WTC11 (cell line): ENCODE measurements at regions not wholly inside any gene's neighbourhood (a gene's known extent, or its start where the extent isn't known, plus 50 kb on each side); places are given as distances from the start of the nearest gene placed in this dataset.
"Not testable (repeated sequence)": the region's sequence is repeated elsewhere in the genome, so short reads cannot be mapped to it uniquely, and the experiment has no call there.

Source experiments
- ATAC-seq: fragments of 200-7000 bp; cut with Tn5 transposase; 2 replicates; pipeline ENCODE4 v1.10.0; 2021; ENCODE audit warnings: mild to moderate bottlenecking, moderate library complexity
- CTCF ChIA-PET: fragments of 300-600 bp; sonication (Branson Sonifier 250); formaldehyde crosslinking; loops from one replicate; lab custom pipeline; 2021; ENCODE audit warnings: antibody characterized with exemption; lab: Charles Lee
- POLR2A ChIA-PET: fragments of 350-600 bp; sonication (Branson Sonifier 250); formaldehyde crosslinking; loops from one replicate; lab custom pipeline; 2021; ENCODE audit warnings: antibody characterized with exemption; lab: Charles Lee
- DNase-seq: peaks from one replicate; pipeline ENCODE4 v3.0.0; 2021; ENCODE audit warnings: low spot score
- H3K27ac Mint-ChIP-seq: 2 replicates; pipeline ENCODE4 v1.8.0; 2021; ENCODE audit warnings: mixed read lengths
- H3K27me3 Mint-ChIP-seq: 2 replicates; pipeline ENCODE4 v1.8.0; 2021; ENCODE audit warnings: low read depth, mild to moderate bottlenecking, moderate library complexity, mixed read lengths
- H3K36me3 Mint-ChIP-seq: 2 replicates; pipeline ENCODE4 v1.8.0; 2021; ENCODE audit warnings: mixed read lengths
- H3K4me1 Mint-ChIP-seq: 2 replicates; pipeline ENCODE4 v1.8.0; 2022; ENCODE audit warnings: mixed read lengths
- H3K4me3 Mint-ChIP-seq: 2 replicates; pipeline ENCODE4 v1.8.0; 2021; ENCODE audit warnings: mild to moderate bottlenecking, moderate library complexity, mixed read lengths
- H3K9me3 Mint-ChIP-seq: 2 replicates; pipeline ENCODE4 v1.8.0; 2021; ENCODE audit warnings: mixed read lengths
- CBFB ChIP-seq: sonication (generic); formaldehyde crosslinking; IDR thresholded peaks from 2 replicates; pipeline ENCODE4 v1.8.1; 2022; ENCODE audit warnings: mild to moderate bottlenecking, low read depth, missing genetic modification reagents
- EMX1 ChIP-seq: fragments of 250-450 bp; sonication (Bioruptor Pico); IDR thresholded peaks from 2 replicates; pipeline ENCODE4 v1.8.0; 2021; ENCODE audit warnings: mild to moderate bottlenecking
- GABPB1 ChIP-seq: sonication (generic); formaldehyde crosslinking; IDR thresholded peaks from 2 replicates; pipeline ENCODE4 v1.8.1; 2023; ENCODE audit warnings: mild to moderate bottlenecking, missing genetic modification reagents
- JAZF1 ChIP-seq: fragments of 250-450 bp; sonication (Bioruptor Pico); IDR thresholded peaks from 2 replicates; pipeline ENCODE4 v1.9.0; 2021; ENCODE audit warnings: moderate library complexity, mild to moderate bottlenecking, inconsistent platforms
- KAT7 ChIP-seq: sonication (generic); formaldehyde crosslinking; IDR thresholded peaks from 2 replicates; pipeline ENCODE4 v1.8.1; 2023; ENCODE audit warnings: missing genetic modification reagents, mild to moderate bottlenecking, borderline replicate concordance
- NFE2L1 ChIP-seq: sonication (generic); formaldehyde crosslinking; IDR thresholded peaks from 2 replicates; pipeline ENCODE4 v1.8.1; 2023; ENCODE audit warnings: missing genetic modification reagents
- NR1H2 ChIP-seq: sonication (generic); formaldehyde crosslinking; IDR thresholded peaks from 2 replicates; pipeline ENCODE4 v1.9.0; 2021; ENCODE audit warnings: mild to moderate bottlenecking, moderate library complexity, missing genetic modification reagents
- OVOL2 ChIP-seq: fragments of 250-450 bp; sonication (Bioruptor Pico); IDR thresholded peaks from 2 replicates; pipeline ENCODE4 v1.9.0; 2021; ENCODE audit warnings: mild to moderate bottlenecking, borderline replicate concordance
- SMAD3 ChIP-seq: sonication (generic); formaldehyde crosslinking; IDR thresholded peaks from 2 replicates; pipeline ENCODE4 v1.8.0; 2022; ENCODE audit warnings: missing genetic modification reagents, mild to moderate bottlenecking, borderline replicate concordance
- SOX15 ChIP-seq: fragments of 250-450 bp; sonication (Bioruptor Pico); IDR thresholded peaks from 2 replicates; pipeline ENCODE4 v1.9.0; 2021; ENCODE audit warnings: mild to moderate bottlenecking
- STAT6 ChIP-seq: sonication (generic); formaldehyde crosslinking; conservative IDR thresholded peaks from 2 replicates; pipeline ENCODE4 v1.8.1; 2023; ENCODE audit warnings: mild to moderate bottlenecking, low read depth, missing genetic modification reagents, moderate library complexity
- ZNF416 ChIP-seq: fragments of 250-450 bp; sonication (Bioruptor Pico); IDR thresholded peaks from 2 replicates; pipeline ENCODE4 v1.9.0; 2021; ENCODE audit warnings: mild to moderate bottlenecking, inconsistent platforms
- ZSCAN18 ChIP-seq: fragments of 250-450 bp; sonication (Bioruptor Pico); IDR thresholded peaks from 2 replicates; pipeline ENCODE4 v2.1.2; 2022; ENCODE audit warnings: mild to moderate bottlenecking, moderate library complexity
- TF ChIP-seq, protein P1 (sequence below): sonication (generic); formaldehyde crosslinking; IDR thresholded peaks from 2 replicates; pipeline ENCODE4 v1.8.1; 2023; ENCODE audit warnings: mild to moderate bottlenecking, missing genetic modification reagents, moderate library complexity
- TF ChIP-seq, protein P2 (sequence below): sonication (generic); formaldehyde crosslinking; IDR thresholded peaks from 2 replicates; pipeline ENCODE4 v1.8.0; 2022; ENCODE audit warnings: mild to moderate bottlenecking, missing genetic modification reagents
- TF ChIP-seq, protein P3 (sequence below): sonication (generic); formaldehyde crosslinking; IDR thresholded peaks from 2 replicates; pipeline ENCODE4 v1.8.0; 2023; ENCODE audit warnings: missing genetic modification reagents, mild to moderate bottlenecking, borderline replicate concordance
- TF ChIP-seq, protein P4 (sequence below): sonication (generic); formaldehyde crosslinking; IDR thresholded peaks from 2 replicates; pipeline ENCODE4 v1.8.0; 2023; ENCODE audit warnings: mild to moderate bottlenecking, missing genetic modification reagents
- TF ChIP-seq, protein P5 (sequence below): fragments of 250-450 bp; sonication (Bioruptor Pico); IDR thresholded peaks from 2 replicates; pipeline ENCODE4 v1.8.0; 2021; ENCODE audit warnings: mild to moderate bottlenecking

DNA sequence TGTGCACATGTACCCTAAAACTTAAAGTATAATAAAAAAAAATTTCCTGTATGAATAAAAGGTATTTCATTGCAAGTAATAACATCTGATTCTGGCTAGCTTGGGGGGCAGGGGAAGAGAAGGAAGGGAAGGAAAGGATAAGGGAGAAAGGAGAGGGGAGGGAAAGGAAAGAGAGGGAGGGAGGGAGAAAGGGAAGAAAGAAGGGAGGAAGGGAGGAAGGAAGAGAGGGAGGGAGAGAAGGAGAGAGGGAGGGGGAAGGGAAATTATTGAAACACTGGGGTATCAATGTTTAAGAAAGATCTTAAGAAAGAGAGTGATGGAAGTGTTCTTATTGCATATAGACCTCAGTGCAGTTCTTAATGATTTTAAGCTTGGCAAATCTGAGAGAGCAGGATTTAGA lies 129.8 kb upstream of the ZNF366 start:
- peaks cover 26% of the 10 kb centered on the region for H3K4me1 Mint-ChIP-seq
- ATAC-seq (no peak), DNase-seq (no peak)
- no peak overlapping the region for H3K27ac Mint-ChIP-seq
- H3K9me3 Mint-ChIP-seq: no peaks in the 10 kb centered on the region
- ChIA-PET POLR2A (no interaction called here), CTCF (interaction anchor here (1.2 kb wide), 1 partner anchor 26 kb away, joined by 3 read pairs; no protein-coding TSS in a partner anchor)
- H3K27me3 Mint-ChIP-seq: no peaks in the 10 kb centered on the region
- TF ChIP-seq EMX1 (CRISPR knock-in tag) (no peak), SOX15 (CRISPR knock-in tag) (no peak), STAT6 (CRISPR knock-in tag) (no peak), ZSCAN18 (CRISPR knock-in tag) (no peak), GABPB1 (CRISPR knock-in tag) (no peak), CBFB (CRISPR knock-in tag) (no peak), JAZF1 (no peak), KAT7 (no peak), ZNF416 (CRISPR knock-in tag) (no peak), OVOL2 (CRISPR knock-in tag) (no peak), SMAD3 (CRISPR knock-in tag) (no peak), NR1H2 (CRISPR knock-in tag) (no peak), NFE2L1 (CRISPR knock-in tag) (no peak)
- TF ChIP-seq, protein P1, sequence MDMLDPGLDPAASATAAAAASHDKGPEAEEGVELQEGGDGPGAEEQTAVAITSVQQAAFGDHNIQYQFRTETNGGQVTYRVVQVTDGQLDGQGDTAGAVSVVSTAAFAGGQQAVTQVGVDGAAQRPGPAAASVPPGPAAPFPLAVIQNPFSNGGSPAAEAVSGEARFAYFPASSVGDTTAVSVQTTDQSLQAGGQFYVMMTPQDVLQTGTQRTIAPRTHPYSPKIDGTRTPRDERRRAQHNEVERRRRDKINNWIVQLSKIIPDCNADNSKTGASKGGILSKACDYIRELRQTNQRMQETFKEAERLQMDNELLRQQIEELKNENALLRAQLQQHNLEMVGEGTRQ (CRISPR knock-in tag): no peak
- TF ChIP-seq, protein P2, sequence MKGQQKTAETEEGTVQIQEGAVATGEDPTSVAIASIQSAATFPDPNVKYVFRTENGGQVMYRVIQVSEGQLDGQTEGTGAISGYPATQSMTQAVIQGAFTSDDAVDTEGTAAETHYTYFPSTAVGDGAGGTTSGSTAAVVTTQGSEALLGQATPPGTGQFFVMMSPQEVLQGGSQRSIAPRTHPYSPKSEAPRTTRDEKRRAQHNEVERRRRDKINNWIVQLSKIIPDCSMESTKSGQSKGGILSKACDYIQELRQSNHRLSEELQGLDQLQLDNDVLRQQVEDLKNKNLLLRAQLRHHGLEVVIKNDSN: no peak
- TF ChIP-seq, protein P3, sequence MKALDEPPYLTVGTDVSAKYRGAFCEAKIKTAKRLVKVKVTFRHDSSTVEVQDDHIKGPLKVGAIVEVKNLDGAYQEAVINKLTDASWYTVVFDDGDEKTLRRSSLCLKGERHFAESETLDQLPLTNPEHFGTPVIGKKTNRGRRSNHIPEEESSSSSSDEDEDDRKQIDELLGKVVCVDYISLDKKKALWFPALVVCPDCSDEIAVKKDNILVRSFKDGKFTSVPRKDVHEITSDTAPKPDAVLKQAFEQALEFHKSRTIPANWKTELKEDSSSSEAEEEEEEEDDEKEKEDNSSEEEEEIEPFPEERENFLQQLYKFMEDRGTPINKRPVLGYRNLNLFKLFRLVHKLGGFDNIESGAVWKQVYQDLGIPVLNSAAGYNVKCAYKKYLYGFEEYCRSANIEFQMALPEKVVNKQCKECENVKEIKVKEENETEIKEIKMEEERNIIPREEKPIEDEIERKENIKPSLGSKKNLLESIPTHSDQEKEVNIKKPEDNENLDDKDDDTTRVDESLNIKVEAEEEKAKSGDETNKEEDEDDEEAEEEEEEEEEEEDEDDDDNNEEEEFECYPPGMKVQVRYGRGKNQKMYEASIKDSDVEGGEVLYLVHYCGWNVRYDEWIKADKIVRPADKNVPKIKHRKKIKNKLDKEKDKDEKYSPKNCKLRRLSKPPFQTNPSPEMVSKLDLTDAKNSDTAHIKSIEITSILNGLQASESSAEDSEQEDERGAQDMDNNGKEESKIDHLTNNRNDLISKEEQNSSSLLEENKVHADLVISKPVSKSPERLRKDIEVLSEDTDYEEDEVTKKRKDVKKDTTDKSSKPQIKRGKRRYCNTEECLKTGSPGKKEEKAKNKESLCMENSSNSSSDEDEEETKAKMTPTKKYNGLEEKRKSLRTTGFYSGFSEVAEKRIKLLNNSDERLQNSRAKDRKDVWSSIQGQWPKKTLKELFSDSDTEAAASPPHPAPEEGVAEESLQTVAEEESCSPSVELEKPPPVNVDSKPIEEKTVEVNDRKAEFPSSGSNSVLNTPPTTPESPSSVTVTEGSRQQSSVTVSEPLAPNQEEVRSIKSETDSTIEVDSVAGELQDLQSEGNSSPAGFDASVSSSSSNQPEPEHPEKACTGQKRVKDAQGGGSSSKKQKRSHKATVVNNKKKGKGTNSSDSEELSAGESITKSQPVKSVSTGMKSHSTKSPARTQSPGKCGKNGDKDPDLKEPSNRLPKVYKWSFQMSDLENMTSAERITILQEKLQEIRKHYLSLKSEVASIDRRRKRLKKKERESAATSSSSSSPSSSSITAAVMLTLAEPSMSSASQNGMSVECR (CRISPR knock-in tag): no peak
- TF ChIP-seq, protein P4, sequence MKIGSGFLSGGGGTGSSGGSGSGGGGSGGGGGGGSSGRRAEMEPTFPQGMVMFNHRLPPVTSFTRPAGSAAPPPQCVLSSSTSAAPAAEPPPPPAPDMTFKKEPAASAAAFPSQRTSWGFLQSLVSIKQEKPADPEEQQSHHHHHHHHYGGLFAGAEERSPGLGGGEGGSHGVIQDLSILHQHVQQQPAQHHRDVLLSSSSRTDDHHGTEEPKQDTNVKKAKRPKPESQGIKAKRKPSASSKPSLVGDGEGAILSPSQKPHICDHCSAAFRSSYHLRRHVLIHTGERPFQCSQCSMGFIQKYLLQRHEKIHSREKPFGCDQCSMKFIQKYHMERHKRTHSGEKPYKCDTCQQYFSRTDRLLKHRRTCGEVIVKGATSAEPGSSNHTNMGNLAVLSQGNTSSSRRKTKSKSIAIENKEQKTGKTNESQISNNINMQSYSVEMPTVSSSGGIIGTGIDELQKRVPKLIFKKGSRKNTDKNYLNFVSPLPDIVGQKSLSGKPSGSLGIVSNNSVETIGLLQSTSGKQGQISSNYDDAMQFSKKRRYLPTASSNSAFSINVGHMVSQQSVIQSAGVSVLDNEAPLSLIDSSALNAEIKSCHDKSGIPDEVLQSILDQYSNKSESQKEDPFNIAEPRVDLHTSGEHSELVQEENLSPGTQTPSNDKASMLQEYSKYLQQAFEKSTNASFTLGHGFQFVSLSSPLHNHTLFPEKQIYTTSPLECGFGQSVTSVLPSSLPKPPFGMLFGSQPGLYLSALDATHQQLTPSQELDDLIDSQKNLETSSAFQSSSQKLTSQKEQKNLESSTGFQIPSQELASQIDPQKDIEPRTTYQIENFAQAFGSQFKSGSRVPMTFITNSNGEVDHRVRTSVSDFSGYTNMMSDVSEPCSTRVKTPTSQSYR (CRISPR knock-in tag): no peak
- TF ChIP-seq, protein P5, sequence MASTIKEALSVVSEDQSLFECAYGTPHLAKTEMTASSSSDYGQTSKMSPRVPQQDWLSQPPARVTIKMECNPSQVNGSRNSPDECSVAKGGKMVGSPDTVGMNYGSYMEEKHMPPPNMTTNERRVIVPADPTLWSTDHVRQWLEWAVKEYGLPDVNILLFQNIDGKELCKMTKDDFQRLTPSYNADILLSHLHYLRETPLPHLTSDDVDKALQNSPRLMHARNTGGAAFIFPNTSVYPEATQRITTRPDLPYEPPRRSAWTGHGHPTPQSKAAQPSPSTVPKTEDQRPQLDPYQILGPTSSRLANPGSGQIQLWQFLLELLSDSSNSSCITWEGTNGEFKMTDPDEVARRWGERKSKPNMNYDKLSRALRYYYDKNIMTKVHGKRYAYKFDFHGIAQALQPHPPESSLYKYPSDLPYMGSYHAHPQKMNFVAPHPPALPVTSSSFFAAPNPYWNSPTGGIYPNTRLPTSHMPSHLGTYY (CRISPR knock-in tag): no peak
- H3K36me3 Mint-ChIP-seq: no peaks in the 10 kb centered on the region
- no peak overlapping the region for H3K4me3 Mint-ChIP-seq

GRCh38 chr5:72636565-72636964 lies 129.4 kb upstream of the ZNF366 start:
- DNase-seq, H3K27ac Mint-ChIP-seq, CTCF ChIA-PET, ATAC-seq, H3K36me3 Mint-ChIP-seq, H3K27me3 Mint-ChIP-seq, H3K4me3 Mint-ChIP-seq, POLR2A ChIA-PET, H3K9me3 Mint-ChIP-seq: not testable (repeated sequence)
- H3K4me1 Mint-ChIP-seq: peaks cover 26% of the 10 kb centered on the region
